GM19240 (cell line): ENCODE measurements at regions not wholly inside any gene's neighbourhood (a gene's known extent, or its start where the extent isn't known, plus 50 kb on each side); places are given as distances from the start of the nearest gene placed in this dataset.
"Not testable (repeated sequence)": the region's sequence is repeated elsewhere in the genome, so short reads cannot be mapped to it uniquely, and the experiment has no call there.

Experiments
- DNase-seq: peaks from one replicate; pipeline ENCODE4 v3.0.0; 2011; ENCODE audit warnings: low spot score; ENCODE audit not compliant: insufficient read length

- no peak for DNase-seq
These were observed 119.0 kb downstream of the NKX6-1 start for GRCh38 chr4:84379917-84380641.

- DNase-seq: no peak
These were observed 120.1 kb downstream of the NKX6-1 start for GRCh38 chr4:84378983-84379382.

GRCh38 chr4:84378356-84378755 is 120.7 kb downstream of the NKX6-1 start:
- DNase-seq: no peak

- DNase-seq: no peak
These were observed 132.2 kb downstream of the NKX6-1 start for GRCh38 chr4:84366907-84367306.

GRCh38 chr4:84366161-84366560 is 132.9 kb downstream of the NKX6-1 start:
- DNase-seq: no peak

GRCh38 chr4:84362896-84363655 is 136.0 kb downstream of the NKX6-1 start:
- DNase-seq: no peak

GRCh38 chr4:84342161-84342560 is 156.9 kb downstream of the NKX6-1 start:
- DNase-seq: no peak

GRCh38 chr4:84341559-84341958 is 157.5 kb downstream of the NKX6-1 start:
- DNase-seq: no peak

GRCh38 chr4:84338367-84338766 is 160.7 kb downstream of the NKX6-1 start:
- DNase-seq: no peak

- no peak for DNase-seq
These were observed 162.0 kb downstream of the NKX6-1 start for GRCh38 chr4:84336964-84337705.

GRCh38 chr4:84327526-84327925 is 171.6 kb downstream of the NKX6-1 start:
- no peak for DNase-seq

GRCh38 chr4:84325625-84326024 is 173.5 kb downstream of the NKX6-1 start:
- no peak for DNase-seq

GRCh38 chr4:84324303-84325245 is 174.5 kb downstream of the NKX6-1 start:
- DNase-seq: no peak

GRCh38 chr4:84319124-84319523 is 180.0 kb downstream of the NKX6-1 start:
- no peak for DNase-seq

- no peak for DNase-seq
These were observed 181.6 kb downstream of the NKX6-1 start for GRCh38 chr4:84317513-84317912.

- DNase-seq: no peak
These were observed 186.6 kb downstream of the NKX6-1 start for GRCh38 chr4:84312426-84313012.

GRCh38 chr4:84309191-84309590 is 189.9 kb downstream of the NKX6-1 start:
- DNase-seq: no peak

GRCh38 chr4:84298719-84299254 is 200.3 kb downstream of the NKX6-1 start:
- not testable (repeated sequence) for DNase-seq

GRCh38 chr4:84298023-84298718 is 200.9 kb downstream of the NKX6-1 start:
- no peak for DNase-seq

- no peak for DNase-seq
These were observed 207.1 kb downstream of the NKX6-1 start for GRCh38 chr4:84291969-84292368.
